ENCODE measurements at regions not wholly inside any gene's neighbourhood (a gene's known extent, or its start where the extent isn't known, plus 50 kb on each side); places are given as distances from the start of the nearest gene placed in this dataset.

DNA sequence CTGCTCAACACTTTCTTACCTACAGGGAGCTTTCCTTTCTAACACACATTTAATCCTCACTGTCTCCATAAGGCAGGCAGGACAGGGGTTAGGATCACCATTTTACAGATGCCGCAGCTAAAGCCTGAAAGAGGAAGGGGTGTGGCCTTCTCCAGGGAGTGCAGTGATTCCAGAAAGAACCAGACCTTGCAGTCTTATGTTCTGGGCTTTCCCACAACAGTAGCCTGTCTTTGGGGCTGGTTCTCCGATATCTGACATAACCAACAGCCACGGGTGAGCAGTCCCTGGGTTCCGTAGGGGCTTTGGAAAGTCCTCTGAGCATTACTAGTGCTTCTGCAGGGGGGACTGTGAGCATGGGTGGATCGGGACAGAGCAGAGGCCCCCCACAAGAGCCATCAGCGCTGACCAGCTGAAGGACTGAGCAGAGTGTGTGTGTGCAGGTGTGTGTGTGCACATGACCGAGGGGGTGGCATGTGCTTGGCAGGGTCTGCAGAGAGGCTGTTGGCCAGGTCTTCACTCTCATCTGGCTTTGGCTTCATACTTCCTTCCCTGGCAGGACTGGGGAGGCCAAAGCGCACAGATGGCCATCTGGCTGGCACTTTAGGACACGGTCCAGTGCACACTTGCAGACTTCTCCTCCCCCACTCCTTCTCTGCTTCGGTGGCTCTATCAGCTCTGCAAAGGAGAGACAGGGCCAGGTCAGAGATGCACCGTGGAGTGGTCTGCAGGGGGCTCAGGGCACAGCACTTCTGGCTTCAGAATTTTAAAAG is 400.3 kb downstream of the RPS24 start:
- DNase-seq = peak; percentile 46
- TF ChIP-seq, protein P1, sequence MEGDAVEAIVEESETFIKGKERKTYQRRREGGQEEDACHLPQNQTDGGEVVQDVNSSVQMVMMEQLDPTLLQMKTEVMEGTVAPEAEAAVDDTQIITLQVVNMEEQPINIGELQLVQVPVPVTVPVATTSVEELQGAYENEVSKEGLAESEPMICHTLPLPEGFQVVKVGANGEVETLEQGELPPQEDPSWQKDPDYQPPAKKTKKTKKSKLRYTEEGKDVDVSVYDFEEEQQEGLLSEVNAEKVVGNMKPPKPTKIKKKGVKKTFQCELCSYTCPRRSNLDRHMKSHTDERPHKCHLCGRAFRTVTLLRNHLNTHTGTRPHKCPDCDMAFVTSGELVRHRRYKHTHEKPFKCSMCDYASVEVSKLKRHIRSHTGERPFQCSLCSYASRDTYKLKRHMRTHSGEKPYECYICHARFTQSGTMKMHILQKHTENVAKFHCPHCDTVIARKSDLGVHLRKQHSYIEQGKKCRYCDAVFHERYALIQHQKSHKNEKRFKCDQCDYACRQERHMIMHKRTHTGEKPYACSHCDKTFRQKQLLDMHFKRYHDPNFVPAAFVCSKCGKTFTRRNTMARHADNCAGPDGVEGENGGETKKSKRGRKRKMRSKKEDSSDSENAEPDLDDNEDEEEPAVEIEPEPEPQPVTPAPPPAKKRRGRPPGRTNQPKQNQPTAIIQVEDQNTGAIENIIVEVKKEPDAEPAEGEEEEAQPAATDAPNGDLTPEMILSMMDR (IDR thresholded peaks at IDR 0.05; ENCODE audit: partially characterized antibody, unreplicated experiment) = no peak
- Mint-ChIP-seq H3K27ac (ENCODE audit: unreplicated experiment) (peak overlapping the region; percentile 92), H3K27me3 (ENCODE audit: unreplicated experiment) (peaks cover 6% of the 10 kb centered on the region), H3K4me3 (ENCODE audit: unreplicated experiment) (peak overlapping the region; percentile 76), H3K9me3 (ENCODE audit: unreplicated experiment) (peaks cover 8% of the 10 kb centered on the region), H3K4me1 (ENCODE audit: low read depth, unreplicated experiment) (peaks cover 34% of the 10 kb centered on the region), H3K36me3 (ENCODE audit: unreplicated experiment) (no peaks in the 10 kb centered on the region)

DNA sequence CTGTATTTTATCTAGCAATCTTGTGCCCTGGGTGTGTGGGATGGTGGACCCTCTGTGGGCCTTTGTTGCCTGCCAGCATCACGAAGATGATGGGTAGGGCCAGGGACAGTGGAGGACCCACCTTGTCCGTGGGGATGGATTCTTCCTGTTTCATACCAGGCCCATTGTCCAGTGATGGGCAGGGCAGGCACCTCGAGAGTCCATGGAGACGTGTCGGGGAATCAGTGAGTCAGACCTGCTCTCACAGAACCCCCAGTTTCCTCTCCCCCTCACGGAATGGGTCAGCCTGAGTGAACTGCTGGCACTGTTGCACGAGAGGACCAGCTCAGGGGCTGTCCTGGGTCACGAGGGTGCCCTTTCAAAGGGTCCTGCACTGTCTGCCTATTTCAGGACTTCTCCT is 401.2 kb downstream of the RPS24 start:
- peaks cover 6% of the 10 kb centered on the region for H3K27me3 Mint-ChIP-seq (ENCODE audit: unreplicated experiment)
- no peak overlapping the region for H3K27ac Mint-ChIP-seq (ENCODE audit: unreplicated experiment)
- TF ChIP-seq, protein P1 (IDR thresholded peaks at IDR 0.05; ENCODE audit: partially characterized antibody, unreplicated experiment) = no peak

DNA sequence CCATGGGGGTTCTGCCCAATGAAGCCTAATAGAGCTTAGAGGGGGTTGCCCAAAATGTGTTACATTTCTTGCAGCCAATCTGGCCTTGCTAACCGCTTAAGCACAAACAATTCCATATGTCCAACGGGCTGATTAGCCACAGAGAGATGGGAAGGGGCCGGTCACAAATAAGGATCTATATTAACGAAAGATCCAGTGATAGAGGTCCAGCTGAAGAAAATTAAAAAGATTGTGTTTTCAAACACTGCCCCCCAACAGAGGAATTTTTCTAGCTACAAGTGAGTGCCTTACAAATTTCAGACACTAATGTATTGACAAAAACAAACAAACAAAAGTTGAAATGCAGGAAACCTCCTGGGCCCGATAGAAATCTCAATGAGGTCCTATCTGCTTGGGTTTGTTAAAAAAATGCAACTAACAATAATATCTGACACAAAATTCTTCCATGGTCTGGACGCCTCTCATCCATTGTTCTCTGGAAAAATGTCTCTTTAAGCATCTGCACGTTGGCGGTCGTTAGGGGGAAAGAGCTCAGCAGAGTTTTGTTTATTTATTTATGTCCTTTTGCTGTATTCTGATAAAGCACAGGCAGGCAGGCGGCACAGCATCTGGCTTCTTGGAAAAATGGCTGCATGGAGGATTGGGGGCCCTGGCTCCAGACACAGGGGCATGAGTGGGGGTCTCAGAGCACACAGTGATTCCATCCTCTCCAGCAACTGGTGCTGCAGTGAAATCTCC is 402.0 kb downstream of the RPS24 start:
- Mint-ChIP-seq H3K9me3 (ENCODE audit: unreplicated experiment) (peaks cover 4% of the 10 kb centered on the region), H3K27ac (ENCODE audit: unreplicated experiment) (no peak overlapping the region), H3K4me1 (ENCODE audit: low read depth, unreplicated experiment) (peaks cover 34% of the 10 kb centered on the region), H3K36me3 (ENCODE audit: unreplicated experiment) (no peaks in the 10 kb centered on the region), H3K4me3 (ENCODE audit: unreplicated experiment) (no peak overlapping the region), H3K27me3 (ENCODE audit: unreplicated experiment) (peaks cover 6% of the 10 kb centered on the region)
- no peak for DNase-seq
- TF ChIP-seq, protein P1 (IDR thresholded peaks at IDR 0.05; ENCODE audit: partially characterized antibody, unreplicated experiment) = no peak

More for the DNA sequence above, 401.2 kb downstream of the RPS24 start:
- no peak overlapping the region for H3K4me3 Mint-ChIP-seq (ENCODE audit: unreplicated experiment)
- no peaks in the 10 kb centered on the region for H3K36me3 Mint-ChIP-seq (ENCODE audit: unreplicated experiment)
- H3K4me1 Mint-ChIP-seq (ENCODE audit: low read depth, unreplicated experiment) = peaks cover 34% of the 10 kb centered on the region
- DNase-seq = no peak
- H3K9me3 Mint-ChIP-seq (ENCODE audit: unreplicated experiment) = peaks cover 4% of the 10 kb centered on the region

DNA sequence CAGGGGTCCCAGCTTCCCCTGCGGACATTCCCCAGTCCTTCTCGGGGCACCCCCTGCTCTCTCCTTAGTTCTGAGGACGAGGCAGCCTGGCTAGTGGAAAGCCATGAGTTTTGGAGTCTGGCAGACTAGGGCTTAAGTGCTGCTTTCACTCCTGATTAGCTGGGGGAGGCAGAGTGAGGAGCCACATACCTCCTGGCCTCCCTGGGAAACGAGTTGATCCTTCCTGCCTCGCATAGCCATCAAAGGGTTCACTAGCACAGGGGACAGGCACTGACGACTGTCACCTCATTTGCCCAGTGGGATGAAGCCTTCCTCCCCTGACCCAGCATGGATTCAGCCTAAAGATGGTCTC is 402.5 kb downstream of the RPS24 start:
- H3K4me1 Mint-ChIP-seq (ENCODE audit: low read depth, unreplicated experiment) = peaks cover 34% of the 10 kb centered on the region

More for the DNA sequence above, 402.5 kb downstream of the RPS24 start:
- no peaks in the 10 kb centered on the region for H3K36me3 Mint-ChIP-seq (ENCODE audit: unreplicated experiment)
- TF ChIP-seq, protein P1 (IDR thresholded peaks at IDR 0.05; ENCODE audit: partially characterized antibody, unreplicated experiment) = no peak
- H3K9me3 Mint-ChIP-seq (ENCODE audit: unreplicated experiment) = peaks cover 4% of the 10 kb centered on the region
- H3K4me3 Mint-ChIP-seq (ENCODE audit: unreplicated experiment) = no peak overlapping the region
- no peak overlapping the region for H3K27ac Mint-ChIP-seq (ENCODE audit: unreplicated experiment)
- H3K27me3 Mint-ChIP-seq (ENCODE audit: unreplicated experiment) = peaks cover 6% of the 10 kb centered on the region
- no peak for DNase-seq
